Activated CD8-positive, alpha-beta T cell treated with anti-CD3 and anti-CD28 coated beads for 36 hours (primary cell): ENCODE measurements at regions not wholly inside any gene's neighbourhood (a gene's known extent, or its start where the extent isn't known, plus 50 kb on each side); places are given as distances from the start of the nearest gene placed in this dataset.

Source experiments
- ATAC-seq: fragments of 200-7000 bp; cut with Tn5 transposase; one replicate; pipeline ENCODE4 v1.10.0; 2021; ENCODE audit warnings: mild to moderate bottlenecking, moderate library complexity
- CTCF ChIA-PET: fragments of 350-600 bp; sonication (Branson Sonifier 250); formaldehyde crosslinking; loops from one replicate; lab custom pipeline; 2021; ENCODE audit warnings: antibody characterized with exemption; lab: Charles Lee
- POLR2A ChIA-PET: fragments of 350-600 bp; sonication (Branson Sonifier 250); formaldehyde crosslinking; loops from one replicate; lab custom pipeline; 2021; ENCODE audit warnings: antibody characterized with exemption; lab: Charles Lee
- DNase-seq: peaks from one replicate; pipeline ENCODE4 v3.0.0-alpha.2; 2020
- H3K27ac Mint-ChIP-seq: one replicate; pipeline ENCODE4 v1.8.0; 2021; ENCODE audit warnings: mild to moderate bottlenecking, mixed read lengths
- H3K27me3 Mint-ChIP-seq: one replicate; pipeline ENCODE4 v1.8.0; 2021; ENCODE audit warnings: mixed read lengths
- H3K36me3 Mint-ChIP-seq: one replicate; pipeline ENCODE4 v1.8.0; 2021; ENCODE audit warnings: low read depth, mixed read lengths
- H3K4me1 Mint-ChIP-seq: one replicate; pipeline ENCODE4 v1.8.0; 2021; ENCODE audit warnings: low read depth, mixed read lengths
- H3K4me3 Mint-ChIP-seq: one replicate; pipeline ENCODE4 v1.8.0; 2021; ENCODE audit warnings: mild to moderate bottlenecking, moderate library complexity, mixed read lengths
- H3K9me3 Mint-ChIP-seq: one replicate; pipeline ENCODE4 v1.8.0; 2021; ENCODE audit warnings: mixed read lengths
- CTCF ChIP-seq: fragments of 200-600 bp; IDR thresholded peaks from one replicate; pipeline ENCODE4 v1.8.0; 2022; ENCODE audit warnings: antibody characterized with exemption, mild to moderate bottlenecking
- intact Hi-C: fragments of 100-400 bp; cut with micrococcal nuclease; formaldehyde crosslinking; loops from one replicate; pipeline ENCODE4 v1.10.0; 2022

- no peaks in the 10 kb centered on the region for H3K9me3 Mint-ChIP-seq
- ATAC-seq, result no peak
- H3K27ac Mint-ChIP-seq, result no peak overlapping the region
- no peak for TF ChIP-seq CTCF
- peaks cover 1% of the 10 kb centered on the region for H3K27me3 Mint-ChIP-seq
- POLR2A ChIA-PET, result no interaction called here
- CTCF ChIA-PET, result no interaction called here
- H3K36me3 Mint-ChIP-seq, result no peaks in the 10 kb centered on the region
- no peaks in the 10 kb centered on the region for H3K4me1 Mint-ChIP-seq
- H3K4me3 Mint-ChIP-seq, result no peak overlapping the region
- DNase-seq, result no peak
- intact Hi-C loops, result no loop called here
Observed at GRCh38 chr7:136138991-136139390, 161.8 kb upstream of the MTPN start.

DNA sequence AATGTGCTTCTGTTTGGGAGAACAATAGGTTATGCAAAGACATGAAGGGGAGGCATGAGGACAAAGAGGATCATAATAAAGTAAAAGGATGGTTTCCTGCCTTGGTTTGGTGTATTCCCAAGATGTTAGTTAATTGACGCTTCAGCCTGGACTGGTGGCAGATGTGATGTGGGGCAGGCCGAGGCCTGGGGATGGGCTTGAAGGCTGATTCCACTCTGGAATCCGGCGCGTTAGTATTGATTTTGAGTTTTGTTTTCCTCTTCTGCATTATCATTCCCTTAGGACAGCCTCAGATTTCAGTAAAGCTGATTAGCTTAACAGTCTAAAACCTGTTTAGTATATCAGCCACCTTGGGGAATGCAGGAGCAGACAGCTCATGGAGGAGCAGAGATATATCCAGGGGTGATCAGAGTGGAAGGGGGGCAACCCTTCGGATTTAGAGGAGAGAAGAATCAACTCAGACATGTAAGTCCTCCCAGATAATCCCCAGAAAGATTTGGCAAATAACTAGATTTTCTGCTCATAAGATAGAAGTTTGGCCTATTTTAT lies 159.8 kb upstream of the MTPN start:
- intact Hi-C loops, result no loop called here
- no peak for DNase-seq
- Mint-ChIP-seq H3K4me1 (no peaks in the 10 kb centered on the region), H3K4me3 (no peak overlapping the region), H3K27ac (no peak overlapping the region), H3K9me3 (no peaks in the 10 kb centered on the region), H3K36me3 (no peaks in the 10 kb centered on the region), H3K27me3 (peaks cover 1% of the 10 kb centered on the region)
- ATAC-seq, result no peak
- TF ChIP-seq CTCF, result no peak
- CTCF ChIA-PET, result no interaction called here
- POLR2A ChIA-PET, result no interaction called here

DNA sequence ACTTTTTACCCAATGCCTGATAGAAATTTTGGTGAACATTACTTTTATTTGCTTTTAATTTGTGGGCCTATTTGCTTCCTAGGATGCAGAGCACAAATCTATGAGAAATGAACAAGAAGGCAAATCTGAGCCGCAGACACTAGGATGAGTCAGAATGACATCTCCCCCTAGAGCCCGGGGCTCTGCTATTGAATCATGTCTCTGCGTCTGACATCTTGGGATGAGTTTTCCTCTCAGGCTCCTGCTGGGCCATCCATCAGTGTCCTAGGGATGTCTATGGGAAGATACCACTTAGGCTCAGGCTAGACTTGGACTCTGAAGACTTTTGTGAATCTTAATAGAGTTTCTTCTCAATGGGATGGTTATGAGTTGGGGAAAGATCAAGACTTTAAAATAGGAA lies 157.3 kb upstream of the MTPN start:
- Mint-ChIP-seq H3K36me3 (no peaks in the 10 kb centered on the region), H3K27me3 (peaks cover 1% of the 10 kb centered on the region), H3K9me3 (no peaks in the 10 kb centered on the region), H3K4me3 (no peak overlapping the region), H3K4me1 (no peaks in the 10 kb centered on the region), H3K27ac (no peak overlapping the region)
- ATAC-seq, result no peak
- TF ChIP-seq CTCF, result no peak
- ChIA-PET POLR2A (no interaction called here), CTCF (interaction anchor here (1.2 kb wide), 1 partner anchor 19 kb away, joined by 3 read pairs; no protein-coding TSS in a partner anchor)
- DNase-seq, result no peak
- intact Hi-C loops, result no loop called here

DNA sequence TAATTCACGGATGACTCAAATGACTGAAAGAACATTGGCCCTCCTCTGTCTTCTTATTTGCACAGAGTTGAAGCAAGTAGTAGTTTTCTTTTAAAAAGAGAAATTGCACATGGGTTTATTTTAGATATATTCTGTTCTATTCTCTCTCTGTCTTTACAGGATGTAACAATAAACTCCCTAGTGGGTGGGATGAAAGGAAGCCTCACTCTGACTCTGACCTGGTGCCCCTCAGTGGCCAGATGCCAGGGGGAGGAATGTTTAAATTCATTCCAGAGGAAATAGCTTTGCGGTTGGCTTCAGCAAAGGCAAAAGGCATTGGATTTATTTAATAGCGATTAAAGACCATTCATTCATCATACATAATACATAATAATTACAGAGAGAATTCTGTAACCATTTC lies 156.4 kb upstream of the MTPN start:
- H3K36me3 Mint-ChIP-seq, result no peaks in the 10 kb centered on the region
- no peaks in the 10 kb centered on the region for H3K9me3 Mint-ChIP-seq
- H3K27me3 Mint-ChIP-seq, result peaks cover 1% of the 10 kb centered on the region
- ATAC-seq, result no peak
- intact Hi-C loops, result no loop called here
- H3K27ac Mint-ChIP-seq, result no peak overlapping the region
- TF ChIP-seq CTCF, result no peak
- ChIA-PET POLR2A (no interaction called here), CTCF (no interaction called here)
- no peak overlapping the region for H3K4me3 Mint-ChIP-seq
- H3K4me1 Mint-ChIP-seq, result no peaks in the 10 kb centered on the region
- DNase-seq, result no peak

- TF ChIP-seq CTCF, result no peak
- intact Hi-C loops, result no loop called here
- Mint-ChIP-seq H3K9me3 (no peaks in the 10 kb centered on the region), H3K36me3 (no peaks in the 10 kb centered on the region), H3K27me3 (no peaks in the 10 kb centered on the region), H3K4me1 (no peaks in the 10 kb centered on the region), H3K27ac (no peak overlapping the region), H3K4me3 (no peak overlapping the region)
- no peak for DNase-seq
- CTCF ChIA-PET, result interaction anchor here (1.4 kb wide), 1 partner anchor 16 kb away, joined by 4 read pairs; no protein-coding TSS in a partner anchor
- no peak for ATAC-seq
- POLR2A ChIA-PET, result no interaction called here
Observed at GRCh38 chr7:136131304-136131630, 154.1 kb upstream of the MTPN start.
